H1 (cell line): ENCODE measurements at regions not wholly inside any gene's neighbourhood (a gene's known extent, or its start where the extent isn't known, plus 50 kb on each side); places are given as distances from the start of the nearest gene placed in this dataset.

Experiments
- CTCF ChIA-PET: fragments of 300-600 bp; sonication (Branson Sonifier 250); formaldehyde crosslinking; loops from one replicate; lab custom pipeline; 2021; ENCODE audit not compliant: partially characterized antibody; lab: Charles Lee
- POLR2A ChIA-PET: fragments of 300-600 bp; sonication (Branson Sonifier 250); formaldehyde crosslinking; loops from one replicate; lab custom pipeline; 2021; ENCODE audit warnings: inconsistent platforms; ENCODE audit not compliant: partially characterized antibody; lab: Charles Lee
- DNase-seq, 2 experiments: peaks; one replicate each; pipeline versions ENCODE4 v3.0.0 to v3.0.0-alpha.2; 2010 to 2022; ENCODE audit warnings: low spot score in 2 of 2, low read depth in 1 of 2, mixed read lengths in 1 of 2
- FAIRE-seq: peaks from 2 replicates; lab custom pipeline; 2011; peaks lifted over from hg19 to GRCh38; lab: Jason Lieb, UNC
- H2AFZ ChIP-seq: 2 replicates; pipeline ENCODE4 v1.8.1; 2012; ENCODE audit warnings: low read length, inconsistent platforms
- H2AK5ac ChIP-seq: 2 replicates; pipeline ENCODE4 v1.6.1; 2013; ENCODE audit warnings: low read depth, low read length
- H2BK120ac ChIP-seq: replicated peaks from 2 replicates; pipeline ENCODE3; 2013; ENCODE audit warnings: low read depth, low read length, inconsistent platforms
- H2BK12ac ChIP-seq: 2 replicates; pipeline ENCODE4 v1.6.1; 2013; ENCODE audit warnings: low read depth, low read length
- H2BK15ac ChIP-seq: 2 replicates; pipeline ENCODE4 v1.6.1; 2013; ENCODE audit warnings: low read length
- H2BK20ac ChIP-seq: 2 replicates; pipeline ENCODE4 v1.6.1; 2013; ENCODE audit warnings: low read length
- H2BK5ac ChIP-seq: 2 replicates; pipeline ENCODE4 v1.6.1; 2013; ENCODE audit warnings: low read depth, low read length
- H3K14ac ChIP-seq: 2 replicates; pipeline ENCODE4 v1.6.1; 2013; ENCODE audit warnings: inconsistent platforms; ENCODE audit not compliant: insufficient read length
- H3K18ac ChIP-seq: 2 replicates; pipeline ENCODE4 v1.6.1; 2013; ENCODE audit warnings: low read length; ENCODE audit errors: extremely low read depth
- H3K23ac ChIP-seq: 2 replicates; pipeline ENCODE4 v1.6.1; 2013; ENCODE audit warnings: inconsistent platforms; ENCODE audit not compliant: insufficient read length
- H3K23me2 ChIP-seq: 2 replicates; pipeline ENCODE4 v1.6.1; 2013; ENCODE audit warnings: low read depth, low read length
- H3K27ac ChIP-seq: 2 replicates; pipeline ENCODE4 v1.6.1; 2011; ENCODE audit warnings: low read depth, low read length, inconsistent platforms
- H3K27me3 ChIP-seq, 4 experiments: replicated peaks in 1 of 4; 1 replicate in 1 of 4; 2 replicates in 3 of 4; pipeline versions ENCODE4 v1.6.1 to v1.8.1; 2011 to 2013; ENCODE audit warnings: low read length in 3 of 4, mild to moderate bottlenecking in 3 of 4, inconsistent platforms in 2 of 4, mixed read lengths in 2 of 4, moderate library complexity in 1 of 4; ENCODE audit not compliant: control insufficient read depth in 3 of 4, insufficient read depth in 3 of 4; ENCODE audit errors: extremely low read depth in 1 of 4
- H3K36me3 ChIP-seq, 4 experiments: 2 replicates each; pipeline versions ENCODE4 v1.6.1 to v1.8.1; 2011 to 2013; ENCODE audit warnings: mild to moderate bottlenecking in 4 of 4, low read length in 3 of 4, moderate library complexity in 2 of 4, control low read depth in 1 of 4, inconsistent platforms in 1 of 4; ENCODE audit not compliant: insufficient read depth in 4 of 4, control insufficient read depth in 2 of 4
- H3K4ac ChIP-seq: replicated peaks from 2 replicates; pipeline ENCODE3; 2013; ENCODE audit warnings: low read length, low read depth, mixed read lengths, inconsistent platforms; ENCODE audit not compliant: insufficient read length
- H3K4me1 ChIP-seq, 4 experiments: replicated peaks in 1 of 4; 1 replicate in 1 of 4; 2 replicates in 3 of 4; pipeline versions ENCODE4 v1.6.1 to v1.8.1; 2011 to 2013; ENCODE audit warnings: low read length in 3 of 4, inconsistent platforms in 2 of 4, mixed read lengths in 1 of 4; ENCODE audit not compliant: insufficient read depth in 4 of 4, control insufficient read depth in 3 of 4
- H3K4me2 ChIP-seq, 2 experiments: 2 replicates each; pipeline versions ENCODE4 v1.6.1 to v1.8.1; 2011 to 2013; ENCODE audit warnings: low read depth in 2 of 2, low read length in 2 of 2, control low read depth in 1 of 2, inconsistent platforms in 1 of 2, mild to moderate bottlenecking in 1 of 2; ENCODE audit not compliant: insufficient read depth in 1 of 2
- H3K4me3 ChIP-seq, 4 experiments: fragments of 200-600, 300-600 bp in 1 of 4; sonication (generic), shearing (Covaris generic), sonication (Bioruptor Twin) in 1 of 4; 2 replicates each; pipeline versions ENCODE4 v1.5.1 to v1.8.1; 2011 to 2016; ENCODE audit warnings: low read length in 4 of 4, low read depth in 3 of 4, control low read depth in 2 of 4, inconsistent platforms in 2 of 4, mild to moderate bottlenecking in 2 of 4, mixed read lengths in 1 of 4, moderate library complexity in 1 of 4; ENCODE audit not compliant: insufficient read depth in 2 of 4; ENCODE audit errors: extremely low read depth in 1 of 4
- H3K56ac ChIP-seq: replicated peaks from 2 replicates; pipeline ENCODE3; 2013; ENCODE audit warnings: low read depth, mild to moderate bottlenecking, mixed read lengths, low read length, inconsistent platforms; ENCODE audit not compliant: insufficient read length
- H3K79me1 ChIP-seq: 2 replicates; pipeline ENCODE4 v1.6.1; 2013; ENCODE audit warnings: low read depth, low read length, control low read depth
- H3K79me2 ChIP-seq, 2 experiments: 2 replicates each; pipeline versions ENCODE4 v1.6.1 to v1.8.1; 2012 to 2013; ENCODE audit warnings: low read length in 2 of 2, mild to moderate bottlenecking in 2 of 2, inconsistent platforms in 1 of 2; ENCODE audit not compliant: insufficient read depth in 2 of 2, control insufficient read depth in 1 of 2
- H3K9ac ChIP-seq, 4 experiments: replicated peaks in 1 of 4; 1 replicate in 1 of 4; 2 replicates in 3 of 4; pipeline versions ENCODE4 v1.6.1 to v1.8.1; 2011 to 2013; ENCODE audit warnings: low read depth in 3 of 4, low read length in 3 of 4, control low read depth in 2 of 4, mild to moderate bottlenecking in 2 of 4, moderate library complexity in 2 of 4, inconsistent platforms in 1 of 4; ENCODE audit errors: extremely low read depth in 1 of 4
- H3K9me3 ChIP-seq, 2 experiments: 2 replicates each; pipeline versions ENCODE4 v1.6.1 to v1.8.1; 2012 to 2013; ENCODE audit warnings: mild to moderate bottlenecking in 2 of 2, moderate library complexity in 2 of 2, control low read depth in 1 of 2, inconsistent platforms in 1 of 2, low read depth in 1 of 2, low read length in 1 of 2, mixed read lengths in 1 of 2; ENCODE audit not compliant: insufficient read depth in 2 of 2
- H4K20me1 ChIP-seq, 2 experiments: replicated peaks in 1 of 2; 2 replicates each; pipeline versions ENCODE3 to v1.8.1; 2011 to 2013; ENCODE audit warnings: inconsistent platforms in 2 of 2, low read length in 2 of 2, mild to moderate bottlenecking in 1 of 2; ENCODE audit not compliant: insufficient read depth in 2 of 2, control insufficient read depth in 1 of 2
- H4K5ac ChIP-seq: 2 replicates; pipeline ENCODE4 v1.6.1; 2013; ENCODE audit warnings: low read length, low read depth, mixed read lengths, inconsistent platforms; ENCODE audit not compliant: insufficient read length
- H4K8ac ChIP-seq: 2 replicates; pipeline ENCODE4 v1.8.0; 2013; ENCODE audit warnings: mild to moderate bottlenecking, moderate library complexity, low read length, inconsistent platforms; ENCODE audit not compliant: insufficient read depth; ENCODE audit errors: extremely low read depth
- H4K91ac ChIP-seq: replicated peaks from 2 replicates; pipeline ENCODE3; 2013; ENCODE audit warnings: low read length, mixed read lengths, inconsistent platforms; ENCODE audit not compliant: insufficient read length
- GTF2F1 ChIP-seq: IDR thresholded peaks from 2 replicates; pipeline ENCODE4 v1.6.1; 2012; ENCODE audit warnings: low read depth, low read length, improper control_type of control experiment, borderline replicate concordance
- SUZ12 ChIP-seq: fragments of 200-600 bp; sonication (generic); IDR thresholded peaks from 2 replicates; pipeline ENCODE4 v1.6.1; 2012; ENCODE audit warnings: mild to moderate bottlenecking, inconsistent platforms, low read length, moderate library complexity, mixed read lengths
- WGBS, 2 experiments: shearing (Covaris generic) in 1 of 2; methylation state at CpG; one replicate each; pipeline versions ENCODE4 v1.1.6 to v1.1.7; 2013 to 2015; ENCODE audit warnings: low lambda C conversion rate in 2 of 2, mixed read lengths in 2 of 2, inconsistent platforms in 1 of 2, low coverage in 1 of 2, missing lambda C conversion rate in 1 of 2; ENCODE audit not compliant: insufficient replicate concordance in 2 of 2, insufficient coverage in 1 of 2, insufficient read length in 1 of 2; ENCODE audit errors: extremely low coverage in 1 of 2, missing lambda C conversion rate in 1 of 2; 5-methylcytosine and 5-hydroxymethylcytosine counted together

- no peak overlapping the region for H4K91ac ChIP-seq
- no peak for DNase-seq
- no peak overlapping the region for H3K9ac ChIP-seq
- H3K56ac ChIP-seq, result no peak overlapping the region
- CTCF ChIA-PET, result interaction anchor here (0.6 to 16.2 kb wide), 6 partner anchors 9 to 453 kb away, joined by 3 to 164 read pairs (median 4); no protein-coding TSS in a partner anchor
- no peak overlapping the region for H2AFZ ChIP-seq
- no peak overlapping the region for H2AK5ac ChIP-seq
- no peak overlapping the region for H3K4me2 ChIP-seq
- no peak for FAIRE-seq
- no peak overlapping the region for H4K8ac ChIP-seq
- no peak overlapping the region for H2BK5ac ChIP-seq
- 74% methylated on average over 4 of the region's 4 CpGs; no CpG with 5 or more reads in 1 of the 2 experiments for WGBS, 2 experiments
- no peak overlapping the region for H3K4me3 ChIP-seq
- H3K14ac ChIP-seq, result no peak overlapping the region
- H3K23ac ChIP-seq, result no peak overlapping the region
- H4K20me1 ChIP-seq, result no peaks in the 10 kb centered on the region
- H3K4ac ChIP-seq, result no peak overlapping the region
- no peaks in the 10 kb centered on the region for H3K23me2 ChIP-seq
- H3K79me1 ChIP-seq, result no peaks in the 10 kb centered on the region
- POLR2A ChIA-PET, result interaction anchor here (1.7 kb wide), 1 partner anchor 31 kb away, joined by 3 read pairs; no protein-coding TSS in a partner anchor
- no peak overlapping the region for H2BK20ac ChIP-seq
- TF ChIP-seq GTF2F1 (no peak), SUZ12 (no peak)
- H2BK120ac ChIP-seq, result no peak overlapping the region
- H3K18ac ChIP-seq, result no peak overlapping the region
- H2BK12ac ChIP-seq, result no peak overlapping the region
- H4K5ac ChIP-seq, result no peak overlapping the region
- H3K36me3 ChIP-seq, result no peaks in the 10 kb centered on the region
- H3K27ac ChIP-seq, result no peak overlapping the region
- H3K27me3 ChIP-seq, result no peaks in the 10 kb centered on the region
- no peaks in the 10 kb centered on the region for H3K79me2 ChIP-seq
- no peaks in the 10 kb centered on the region for H3K9me3 ChIP-seq
- no peaks in the 10 kb centered on the region for H3K4me1 ChIP-seq
- no peak overlapping the region for H2BK15ac ChIP-seq
Observed at GRCh38 chr2:47301731-47302130, 67.4 kb upstream of the EPCAM start.
